ENCODE measurements at regions not wholly inside any gene's neighbourhood (a gene's known extent, or its start where the extent isn't known, plus 50 kb on each side); places are given as distances from the start of the nearest gene placed in this dataset.

DNA sequence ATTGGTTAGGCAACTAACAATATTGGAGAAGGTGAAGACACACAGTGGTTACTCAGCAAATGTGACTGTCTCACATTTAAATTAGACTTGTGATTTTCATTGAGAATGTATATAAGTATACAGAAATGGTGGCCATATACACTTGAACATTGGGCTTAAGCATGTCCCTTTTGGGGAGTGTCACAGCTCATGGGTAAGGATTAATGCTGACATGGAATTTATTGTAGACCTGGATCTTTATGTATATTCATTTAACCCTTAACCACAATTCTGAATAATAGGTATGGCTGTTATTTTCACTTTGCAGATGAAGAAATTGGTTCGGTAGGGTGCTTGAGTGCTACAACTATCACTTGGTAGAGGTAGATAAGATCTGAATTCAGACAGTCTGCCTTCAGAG is 95.5 kb upstream of the WDFY3 start:
- no peak for TF ChIP-seq EZH2phosphoT487 (conservative IDR thresholded peaks at IDR 0.05; ENCODE audit: low read length)
- TF ChIP-seq, protein P1, sequence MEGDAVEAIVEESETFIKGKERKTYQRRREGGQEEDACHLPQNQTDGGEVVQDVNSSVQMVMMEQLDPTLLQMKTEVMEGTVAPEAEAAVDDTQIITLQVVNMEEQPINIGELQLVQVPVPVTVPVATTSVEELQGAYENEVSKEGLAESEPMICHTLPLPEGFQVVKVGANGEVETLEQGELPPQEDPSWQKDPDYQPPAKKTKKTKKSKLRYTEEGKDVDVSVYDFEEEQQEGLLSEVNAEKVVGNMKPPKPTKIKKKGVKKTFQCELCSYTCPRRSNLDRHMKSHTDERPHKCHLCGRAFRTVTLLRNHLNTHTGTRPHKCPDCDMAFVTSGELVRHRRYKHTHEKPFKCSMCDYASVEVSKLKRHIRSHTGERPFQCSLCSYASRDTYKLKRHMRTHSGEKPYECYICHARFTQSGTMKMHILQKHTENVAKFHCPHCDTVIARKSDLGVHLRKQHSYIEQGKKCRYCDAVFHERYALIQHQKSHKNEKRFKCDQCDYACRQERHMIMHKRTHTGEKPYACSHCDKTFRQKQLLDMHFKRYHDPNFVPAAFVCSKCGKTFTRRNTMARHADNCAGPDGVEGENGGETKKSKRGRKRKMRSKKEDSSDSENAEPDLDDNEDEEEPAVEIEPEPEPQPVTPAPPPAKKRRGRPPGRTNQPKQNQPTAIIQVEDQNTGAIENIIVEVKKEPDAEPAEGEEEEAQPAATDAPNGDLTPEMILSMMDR (IDR thresholded peaks at IDR 0.05; ENCODE audit: insufficient read depth, low read length, poor library complexity, severe bottlenecking) = no peak

Data from SU-DHL-6 (cell line).